ENCODE measurements at regions not wholly inside any gene's neighbourhood (a gene's known extent, or its start where the extent isn't known, plus 50 kb on each side); places are given as distances from the start of the nearest gene placed in this dataset.
"Not testable (repeated sequence)": the region's sequence is repeated elsewhere in the genome, so short reads cannot be mapped to it uniquely, and the experiment has no call there.

- no peak for DNase-seq
Observed at GRCh38 chr2:55811048-55811447, 112.5 kb downstream of the EFEMP1 start.

- DNase-seq = no peak
Observed at GRCh38 chr2:55810622-55811020, 113.0 kb downstream of the EFEMP1 start.

DNA sequence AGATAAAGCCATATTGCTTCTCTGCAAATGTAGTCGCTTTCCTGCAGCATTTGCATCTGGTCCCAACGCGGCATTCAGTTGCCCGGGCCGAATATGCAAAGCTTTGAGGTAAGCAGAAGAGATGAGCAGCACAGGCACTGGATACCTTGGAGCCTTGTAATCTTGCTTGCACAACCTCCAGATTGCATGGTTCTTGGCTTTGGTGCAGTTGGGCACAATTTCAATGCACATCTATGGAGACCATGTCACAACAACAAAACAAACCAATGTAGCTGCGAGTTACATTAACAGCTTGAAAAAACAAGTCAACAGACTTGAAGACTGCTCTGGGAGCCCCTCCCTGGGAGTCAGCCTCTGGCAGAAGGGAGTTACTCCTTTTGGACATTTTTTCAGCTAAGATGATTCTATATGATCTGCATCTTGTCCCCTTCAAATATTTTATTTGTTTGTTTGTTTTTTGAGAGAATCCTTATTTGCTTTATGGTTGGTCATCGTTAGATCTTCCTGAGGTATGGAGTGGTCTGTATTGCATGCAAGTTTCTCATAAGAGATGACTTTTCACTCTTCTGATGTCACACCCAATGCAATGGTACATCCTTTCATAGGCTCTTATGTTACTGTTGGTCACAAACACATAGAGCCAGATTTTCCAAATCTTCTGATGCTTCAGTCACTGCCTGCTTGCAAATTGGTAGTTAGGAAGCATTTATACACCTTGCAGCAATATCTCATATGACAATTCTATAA lies 113.5 kb downstream of the EFEMP1 start:
- DNase-seq = no peak

DNA sequence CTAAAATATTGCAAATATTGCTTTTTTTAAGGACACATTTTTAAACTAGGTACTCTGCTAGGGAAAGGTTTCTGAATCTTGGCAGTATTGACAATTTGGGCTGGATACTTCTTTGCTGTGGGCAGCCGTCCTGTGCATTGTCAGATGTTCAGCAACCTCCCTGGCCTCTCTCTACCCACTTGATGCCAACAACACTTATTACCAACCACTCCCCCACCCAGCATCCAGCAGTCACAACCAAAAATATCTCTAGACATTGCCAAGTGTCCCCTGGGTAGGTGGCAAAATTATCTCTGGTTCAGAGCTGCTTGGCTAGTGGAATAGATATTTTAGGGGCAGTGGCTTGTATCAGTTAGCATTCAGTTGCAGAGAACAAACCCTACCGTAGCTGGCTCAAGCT lies 114.3 kb upstream of the PNPT1 start:
- no peak for DNase-seq

DNA sequence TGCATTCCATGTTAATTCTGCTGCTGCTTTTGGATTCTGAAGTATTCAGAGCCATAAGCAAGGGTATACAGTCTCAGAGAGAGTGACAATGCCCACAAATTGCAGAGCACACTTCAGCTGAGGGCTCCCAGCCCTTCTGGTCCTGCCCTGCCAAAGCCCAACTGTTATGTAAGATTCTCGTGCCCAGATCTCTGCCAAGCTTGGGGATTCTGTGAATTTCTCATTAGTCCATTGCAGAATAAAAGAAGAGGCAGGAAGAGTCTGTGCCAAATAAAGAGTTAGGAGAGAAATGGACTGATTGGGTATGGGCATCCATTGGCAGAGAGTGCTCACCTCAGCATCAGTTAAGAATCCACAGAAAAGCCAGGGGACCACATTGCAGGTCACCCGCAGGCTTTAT lies 112.0 kb upstream of the PNPT1 start:
- no peak for DNase-seq

DNA sequence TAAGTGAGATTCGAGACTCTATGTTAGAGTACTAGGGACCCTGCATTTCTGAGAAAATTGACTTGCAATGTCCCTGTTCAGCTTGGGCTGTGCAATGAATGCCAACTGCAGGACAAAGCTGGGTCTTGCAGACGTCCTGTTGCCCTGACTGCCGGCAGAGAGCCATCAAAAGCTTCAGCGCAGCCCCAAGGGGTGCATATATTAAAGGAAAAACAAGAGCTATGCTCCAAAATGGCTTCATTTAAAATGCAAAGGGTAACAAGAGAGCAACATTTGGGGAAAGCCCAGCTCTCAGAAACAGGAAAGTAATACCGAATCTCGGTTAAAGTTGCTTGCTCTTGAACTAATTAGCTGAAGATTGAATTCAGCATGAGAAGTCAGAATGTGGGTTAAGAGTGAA lies 110.9 kb upstream of the PNPT1 start:
- DNase-seq = no peak

DNA sequence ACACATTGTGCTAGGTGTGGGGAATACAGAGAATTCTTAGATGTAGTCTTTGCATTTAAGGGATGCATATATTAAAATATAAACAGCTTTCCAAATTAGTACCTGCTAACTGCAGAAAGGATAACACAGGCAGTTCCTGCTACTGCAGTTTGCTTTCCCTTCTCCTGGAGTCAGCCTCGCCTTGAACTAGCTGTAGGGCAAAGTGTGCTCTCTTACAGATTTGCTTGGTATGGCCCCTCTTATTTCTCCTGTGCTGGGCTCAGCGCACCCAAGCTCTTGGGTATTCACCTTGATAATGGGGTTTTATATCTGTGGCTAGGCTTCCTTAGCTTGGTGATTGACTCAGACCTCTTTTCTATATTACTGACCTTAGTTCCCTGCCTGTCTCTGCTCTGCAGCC lies 108.4 kb upstream of the PNPT1 start:
- DNase-seq = no peak

DNA sequence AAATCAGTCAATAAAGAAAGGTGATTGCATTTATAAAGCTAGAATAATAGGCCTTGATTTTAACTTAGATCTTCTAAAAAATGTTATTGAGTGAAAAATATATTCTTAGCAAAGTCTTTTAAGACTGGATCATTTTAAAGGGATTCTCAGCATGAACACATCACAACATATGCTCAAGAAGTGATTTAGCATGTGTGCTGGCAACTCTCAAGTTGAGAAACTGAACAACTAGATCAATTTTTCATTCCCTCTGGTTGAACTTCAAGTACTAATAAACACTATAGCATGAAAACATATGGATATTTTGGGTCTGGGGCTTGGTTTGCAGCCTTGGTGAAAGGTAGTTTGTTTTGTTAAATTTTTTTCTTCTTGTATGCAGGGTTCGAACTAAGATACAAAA lies 107.8 kb upstream of the PNPT1 start:
- no peak for DNase-seq

GRCh38 chr2:55799624-55800023 lies 106.0 kb upstream of the PNPT1 start:
- DNase-seq = not testable (repeated sequence)

- no peak for DNase-seq
Observed at GRCh38 chr2:55796121-55796520, 102.5 kb upstream of the PNPT1 start.

DNA sequence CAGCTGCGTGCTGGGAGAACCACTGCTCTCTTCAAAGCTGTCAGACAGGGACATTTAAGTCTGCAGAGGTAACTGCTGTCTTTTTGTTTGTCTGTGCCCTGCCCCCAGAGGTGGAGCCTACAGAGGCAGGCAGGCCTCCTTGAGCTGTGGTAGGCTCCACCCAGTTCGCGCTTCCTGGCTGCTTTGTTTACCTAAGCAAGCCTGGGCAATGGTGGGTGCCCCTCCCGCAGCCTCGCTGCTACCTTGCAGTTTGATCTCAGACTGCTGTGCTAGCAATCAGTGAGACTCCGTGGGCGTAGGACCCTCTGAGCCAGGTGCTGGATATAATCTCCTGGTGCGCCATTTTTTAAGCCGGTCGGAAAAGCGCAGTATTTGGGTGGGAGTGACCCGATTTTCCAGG lies 100.0 kb upstream of the PNPT1 start:
- not testable (repeated sequence) for DNase-seq

GRCh38 chr2:55786280-55786679 lies 92.6 kb upstream of the PNPT1 start:
- DNase-seq = no peak

DNA sequence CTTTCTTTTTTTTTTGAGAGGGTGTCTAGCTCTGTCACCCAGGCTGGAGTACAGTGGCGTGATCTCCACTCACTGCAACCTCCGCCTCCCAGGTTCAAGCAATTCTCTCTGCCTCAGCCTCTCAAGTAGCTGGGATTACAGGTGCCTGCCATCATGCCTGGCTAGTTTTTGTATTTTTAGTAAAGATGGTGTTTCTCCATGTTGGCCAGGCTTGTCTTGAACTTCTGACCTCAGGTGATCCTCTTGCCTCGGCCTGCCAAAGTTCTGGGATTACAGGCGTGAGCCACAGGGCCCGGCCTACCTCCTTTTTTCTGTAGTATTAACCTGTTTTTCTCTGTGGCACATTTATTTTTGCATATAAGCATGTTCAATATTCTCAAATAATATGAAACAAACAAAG lies 90.1 kb upstream of the PNPT1 start:
- DNase-seq = not testable (repeated sequence)

- no peak for DNase-seq
Observed at GRCh38 chr2:55782528-55783173, 89.0 kb upstream of the PNPT1 start.

DNA sequence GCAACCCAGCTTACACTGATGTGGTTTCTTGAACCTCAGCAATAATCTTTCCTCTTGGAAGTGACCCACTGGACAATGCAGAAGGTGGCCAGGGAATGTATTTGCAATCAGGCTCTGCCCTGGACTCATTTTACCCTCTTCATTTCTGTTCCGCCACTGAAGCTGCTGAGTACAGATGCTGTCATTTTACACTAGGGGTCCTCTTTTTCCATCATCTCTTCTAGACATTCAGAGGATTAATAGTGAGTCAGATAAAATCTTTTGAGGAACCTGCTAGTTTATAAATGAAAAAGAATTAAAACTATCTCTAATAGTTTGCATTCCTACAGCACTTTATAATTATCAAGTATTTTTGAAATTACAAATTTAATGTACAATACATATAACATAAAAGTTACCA lies 87.9 kb upstream of the PNPT1 start:
- no peak for DNase-seq

DNA sequence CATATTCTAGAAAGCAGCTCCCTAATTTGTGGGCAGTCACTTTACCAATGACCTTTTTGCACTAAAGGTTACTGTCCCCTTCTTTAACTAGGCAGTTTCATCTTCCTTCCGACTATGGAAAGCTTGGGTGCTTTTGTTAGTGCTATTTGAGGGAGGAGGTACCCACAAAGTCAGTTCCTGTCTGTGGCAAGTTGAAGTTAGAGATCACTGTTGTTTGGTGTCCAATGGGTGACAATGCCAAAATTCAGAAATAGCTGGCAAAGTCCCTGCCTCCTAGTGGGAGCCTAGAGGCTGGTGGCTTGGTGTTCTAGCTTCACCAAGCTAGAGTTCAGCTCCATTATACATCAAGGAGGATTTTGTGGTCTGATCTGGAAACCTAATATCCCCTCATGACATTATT lies 87.1 kb upstream of the PNPT1 start:
- no peak for DNase-seq

GRCh38 chr2:55779459-55780421 lies 86.1 kb upstream of the PNPT1 start:
- peak; percentile 27 for DNase-seq

GRCh38 chr2:55776966-55777365 lies 83.3 kb upstream of the PNPT1 start:
- DNase-seq = no peak

- DNase-seq = no peak
Observed at GRCh38 chr2:55776479-55776878, 82.8 kb upstream of the PNPT1 start.

GRCh38 chr2:55775828-55776227 lies 82.2 kb upstream of the PNPT1 start:
- DNase-seq = no peak

GRCh38 chr2:55773651-55774050 lies 80.0 kb upstream of the PNPT1 start:
- DNase-seq = not testable (repeated sequence)

- DNase-seq = no peak
Observed at GRCh38 chr2:55772109-55772980, 78.7 kb upstream of the PNPT1 start.

DNA sequence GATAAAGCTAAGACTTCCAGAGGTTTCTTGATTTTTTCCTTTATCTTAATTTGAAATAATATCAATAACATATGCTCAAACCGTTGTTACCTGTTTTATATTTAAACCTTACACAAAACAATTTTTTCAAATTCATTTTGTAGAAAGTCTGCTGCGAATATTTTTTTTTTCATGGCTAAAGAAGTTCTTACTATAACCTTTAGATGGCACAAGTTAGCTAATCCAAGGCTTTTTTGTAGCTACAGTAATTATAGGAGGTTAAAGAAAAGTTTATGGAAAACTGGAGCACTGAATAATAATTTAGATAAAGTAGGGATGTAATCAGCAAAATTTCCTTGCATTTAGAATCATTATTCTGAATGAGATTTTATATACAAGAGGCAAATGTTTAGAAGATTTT lies 78.0 kb upstream of the PNPT1 start:
- peak; percentile 14 for DNase-seq
